Endothelial cell of umbilical vein (primary cell): ENCODE measurements at regions not wholly inside any gene's neighbourhood (a gene's known extent, or its start where the extent isn't known, plus 50 kb on each side); places are given as distances from the start of the nearest gene placed in this dataset.

ENCODE experiments used
- BruUV-seq: library from RNA; stranded (reverse); fragments of 400-500 nt; replicated peaks from 2 replicates; lab custom pipeline; 2021; lab: Mats Ljungman, UMichigan
- CTCF ChIA-PET: fragments of 300-600, 350-600 bp; sonication (Branson Sonifier 250); formaldehyde crosslinking; loops from one replicate; lab custom pipeline; 2021; ENCODE audit warnings: antibody characterized with exemption, inconsistent platforms; lab: Charles Lee
- POLR2A ChIA-PET: fragments of 300-600, 350-600 bp; sonication (Branson Sonifier 250); formaldehyde crosslinking; loops from one replicate; lab custom pipeline; 2021; ENCODE audit warnings: antibody characterized with exemption, inconsistent platforms; lab: Charles Lee
- DNase-seq: peaks from one replicate; pipeline ENCODE4 v3.0.0-alpha.2; 2011; ENCODE audit warnings: low read depth, low spot score
- FAIRE-seq: peaks from 2 replicates; lab custom pipeline; 2011; peaks lifted over from hg19 to GRCh38; lab: Jason Lieb, UNC
- H2AFZ ChIP-seq: 2 replicates; pipeline ENCODE4 v1.6.0; 2012; ENCODE audit warnings: low read depth, low read length, control low read depth, inconsistent platforms
- H3K27ac ChIP-seq: 2 replicates; pipeline ENCODE4 v1.5.1; 2011; ENCODE audit warnings: low read depth, mild to moderate bottlenecking, control low read depth, low read length, moderate library complexity; ENCODE audit not compliant: insufficient read depth
- H3K27me3 ChIP-seq, 2 experiments: 2 replicates each; pipeline versions ENCODE4 v1.6.0 to v1.6.1; 2011; ENCODE audit warnings: low read length in 2 of 2, mixed read lengths in 1 of 2; ENCODE audit not compliant: control insufficient read depth in 2 of 2, insufficient read depth in 2 of 2
- H3K36me3 ChIP-seq, 2 experiments: 2 replicates in 1 of 2; 3 replicates in 1 of 2; pipeline ENCODE4 v1.5.1; 2011; ENCODE audit warnings: low read length in 2 of 2, mild to moderate bottlenecking in 1 of 2, moderate library complexity in 1 of 2; ENCODE audit not compliant: control insufficient read depth in 2 of 2, insufficient read depth in 2 of 2; ENCODE audit errors: extremely low read depth in 1 of 2
- H3K4me1 ChIP-seq: 3 replicates; pipeline ENCODE4 v1.5.1; 2011; ENCODE audit warnings: mild to moderate bottlenecking, low read length; ENCODE audit not compliant: control insufficient read depth, insufficient read depth; ENCODE audit errors: extremely low read depth
- H3K4me2 ChIP-seq: 2 replicates; pipeline ENCODE4 v1.6.1; 2011; ENCODE audit warnings: low read length, control low read depth, mixed read lengths; ENCODE audit not compliant: insufficient read depth
- H3K4me3 ChIP-seq, 3 experiments: fragments of 200-600 bp in 1 of 3; sonication (generic), shearing (Covaris generic) in 1 of 3; replicated peaks in 1 of 3; 2 replicates each; pipeline ENCODE4 v1.5.1; 2011 to 2016; ENCODE audit warnings: control low read depth in 3 of 3, low read length in 3 of 3, mild to moderate bottlenecking in 2 of 3, inconsistent platforms in 1 of 3, low read depth in 1 of 3, moderate library complexity in 1 of 3; ENCODE audit not compliant: insufficient read depth in 1 of 3
- H3K79me2 ChIP-seq: 2 replicates; pipeline ENCODE4 v1.6.0; 2012; ENCODE audit warnings: low read length, inconsistent platforms; ENCODE audit not compliant: control insufficient read depth, insufficient read depth
- H3K9ac ChIP-seq: replicated peaks from 2 replicates; pipeline ENCODE3; 2011; ENCODE audit warnings: low read length, control low read depth; ENCODE audit not compliant: insufficient read depth; ENCODE audit errors: extremely low read depth
- H3K9me1 ChIP-seq: replicated peaks from 3 replicates; pipeline ENCODE4 v1.6.0; 2011; ENCODE audit warnings: mild to moderate bottlenecking, low read length; ENCODE audit not compliant: control insufficient read depth, insufficient read depth; ENCODE audit errors: extremely low read depth
- H3K9me3 ChIP-seq: replicated peaks from 2 replicates; pipeline ENCODE4 v1.5.1; 2012; ENCODE audit warnings: low read length, inconsistent platforms; ENCODE audit not compliant: control insufficient read depth, insufficient read depth
- H4K20me1 ChIP-seq: replicated peaks from 2 replicates; pipeline ENCODE3; 2011; ENCODE audit warnings: mild to moderate bottlenecking, low read length; ENCODE audit not compliant: control insufficient read depth, insufficient read depth; ENCODE audit errors: extremely low read depth
- EZH2 ChIP-seq: IDR thresholded peaks from 2 replicates; pipeline ENCODE4 v1.6.1; 2012; ENCODE audit warnings: borderline replicate concordance, low read depth, mild to moderate bottlenecking, moderate library complexity, low read length, inconsistent platforms; ENCODE audit not compliant: severe bottlenecking
- FOS ChIP-seq: IDR thresholded peaks from 2 replicates; pipeline ENCODE4 v1.6.1; 2011; ENCODE audit warnings: mild to moderate bottlenecking, low read length, moderate library complexity, borderline replicate concordance; ENCODE audit not compliant: insufficient read depth
- GATA2 ChIP-seq: IDR thresholded peaks from 2 replicates; pipeline ENCODE4 v1.7.0; 2011; ENCODE audit warnings: low read depth, mild to moderate bottlenecking, moderate library complexity, mixed read lengths, low read length; ENCODE audit not compliant: insufficient read length, insufficient read depth
- JUN ChIP-seq: IDR thresholded peaks from 2 replicates; pipeline ENCODE4 v1.6.1; 2011; ENCODE audit warnings: borderline replicate concordance, low read depth; ENCODE audit not compliant: insufficient read length, insufficient read depth
- MYC ChIP-seq: IDR thresholded peaks from one replicate; pipeline ENCODE4 v1.6.1; 2011; ENCODE audit warnings: mild to moderate bottlenecking, low read depth, low read length
- POLR2A ChIP-seq: IDR thresholded peaks from 2 replicates; pipeline ENCODE4 v1.6.1; 2012; ENCODE audit warnings: low read depth, mild to moderate bottlenecking, control low read depth, low read length
- POLR2AphosphoS5 ChIP-seq: IDR thresholded peaks from 2 replicates; pipeline ENCODE4 v1.6.1; 2012; ENCODE audit warnings: low read depth, mild to moderate bottlenecking, control low read depth, low read length, moderate library complexity; ENCODE audit not compliant: insufficient read depth
- dilution Hi-C: fragments of 300-500 bp; cut with MboI; formaldehyde crosslinking; loops from one replicate; pipeline ENCODE4 v1.15.0; 2019; ENCODE audit warnings: low sequenced_read_pairs; ENCODE audit not compliant: extremely low pct_ligation_motif_present
- intact Hi-C: fragments of 100-400 bp; cut with micrococcal nuclease; formaldehyde crosslinking; loops from one replicate; pipeline ENCODE4 v1.10.0; 2022
- TF ChIP-seq, protein P1 (sequence below): IDR thresholded peaks from 2 replicates; pipeline ENCODE4 v1.6.1; 2011; ENCODE audit not compliant: insufficient read depth, insufficient read length
- TF ChIP-seq, protein P2 (sequence below), 2 donors: IDR thresholded peaks; 1 replicate in 1 of 2; 2 replicates in 1 of 2; pipeline ENCODE4 v1.5.1; 2011; ENCODE audit warnings: low read length in 2 of 2, mild to moderate bottlenecking in 2 of 2, moderate library complexity in 2 of 2, control low read depth in 1 of 2, inconsistent platforms in 1 of 2, low read depth in 1 of 2; ENCODE audit not compliant: insufficient read depth in 1 of 2; ENCODE audit errors: extremely low read depth in 1 of 2

DNA sequence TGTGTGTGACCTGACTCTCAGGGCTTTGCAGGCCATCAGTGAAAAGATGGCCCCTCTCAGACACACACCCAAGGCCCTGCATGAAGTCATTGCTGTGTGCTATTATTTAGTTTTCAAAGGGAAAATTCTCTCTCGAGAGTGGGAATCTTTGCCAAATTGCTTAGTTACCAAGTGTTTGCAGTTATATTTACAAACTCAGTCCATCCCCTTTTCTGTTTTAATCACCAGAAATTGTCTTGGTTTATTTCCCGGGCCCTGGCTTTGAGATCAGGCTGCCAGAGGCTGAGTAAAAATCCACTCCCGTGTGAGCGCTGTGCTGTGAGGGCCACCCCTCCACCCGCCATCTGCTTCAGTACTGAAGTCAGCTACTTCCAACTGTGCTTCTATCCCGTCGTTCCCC is 163.1 kb downstream of the SOD2 start:
- Histone ChIP-seq H3K4me1 (no peaks in the 10 kb centered on the region), H3K27ac (no peak overlapping the region), H3K9me1 (no peaks in the 10 kb centered on the region), H4K20me1 (no peaks in the 10 kb centered on the region), H3K27me3 (no peaks in the 10 kb centered on the region), H3K9ac (no peak overlapping the region), H3K36me3 (no peaks in the 10 kb centered on the region), H3K79me2 (no peaks in the 10 kb centered on the region), H2AFZ (no peak overlapping the region), H3K4me3 (no peak overlapping the region), H3K9me3 (peaks cover 6% of the 10 kb centered on the region), H3K4me2 (no peak overlapping the region)
- TF ChIP-seq, protein P1, sequence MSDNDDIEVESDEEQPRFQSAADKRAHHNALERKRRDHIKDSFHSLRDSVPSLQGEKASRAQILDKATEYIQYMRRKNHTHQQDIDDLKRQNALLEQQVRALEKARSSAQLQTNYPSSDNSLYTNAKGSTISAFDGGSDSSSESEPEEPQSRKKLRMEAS = no peak
- TF ChIP-seq EZH2 (no peak), FOS (no peak), POLR2AphosphoS5 (no peak), POLR2A (no peak)
- BruUV-seq = no TSS peak
- FAIRE-seq (no peak), DNase-seq (no peak)
- POLR2A ChIA-PET = no interaction called here
- intact Hi-C loops (no loop called here), dilution Hi-C loops (no loop called here)
- CTCF ChIA-PET = no interaction called here

DNA sequence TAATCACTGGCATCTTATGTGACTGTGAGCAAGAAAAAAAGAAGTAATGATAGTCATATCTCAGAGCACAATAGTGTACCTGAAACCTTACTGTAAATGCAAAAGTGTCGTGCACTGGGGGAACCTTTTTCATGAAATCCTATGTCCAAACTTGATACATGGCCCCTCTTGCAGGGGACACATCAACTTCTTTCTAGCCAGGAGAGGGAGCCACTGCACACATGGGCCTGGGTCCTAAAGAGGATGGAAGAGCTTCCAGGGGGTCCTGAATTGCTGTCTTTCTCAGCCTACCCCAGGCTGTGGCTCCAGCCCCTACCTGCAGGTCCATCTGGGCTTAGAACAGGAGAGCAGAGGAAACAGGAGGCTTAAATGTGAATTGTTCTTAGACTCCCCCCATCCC is 165.7 kb downstream of the SOD2 start:
- POLR2A ChIA-PET = no interaction called here
- dilution Hi-C loops = no loop called here
- no peak overlapping the region for H3K4me3 ChIP-seq
- TF ChIP-seq FOS (no peak), JUN (no peak), MYC (no peak), POLR2AphosphoS5 (no peak), POLR2A (no peak), GATA2 (no peak), EZH2 (no peak)
- TF ChIP-seq, protein P2, sequence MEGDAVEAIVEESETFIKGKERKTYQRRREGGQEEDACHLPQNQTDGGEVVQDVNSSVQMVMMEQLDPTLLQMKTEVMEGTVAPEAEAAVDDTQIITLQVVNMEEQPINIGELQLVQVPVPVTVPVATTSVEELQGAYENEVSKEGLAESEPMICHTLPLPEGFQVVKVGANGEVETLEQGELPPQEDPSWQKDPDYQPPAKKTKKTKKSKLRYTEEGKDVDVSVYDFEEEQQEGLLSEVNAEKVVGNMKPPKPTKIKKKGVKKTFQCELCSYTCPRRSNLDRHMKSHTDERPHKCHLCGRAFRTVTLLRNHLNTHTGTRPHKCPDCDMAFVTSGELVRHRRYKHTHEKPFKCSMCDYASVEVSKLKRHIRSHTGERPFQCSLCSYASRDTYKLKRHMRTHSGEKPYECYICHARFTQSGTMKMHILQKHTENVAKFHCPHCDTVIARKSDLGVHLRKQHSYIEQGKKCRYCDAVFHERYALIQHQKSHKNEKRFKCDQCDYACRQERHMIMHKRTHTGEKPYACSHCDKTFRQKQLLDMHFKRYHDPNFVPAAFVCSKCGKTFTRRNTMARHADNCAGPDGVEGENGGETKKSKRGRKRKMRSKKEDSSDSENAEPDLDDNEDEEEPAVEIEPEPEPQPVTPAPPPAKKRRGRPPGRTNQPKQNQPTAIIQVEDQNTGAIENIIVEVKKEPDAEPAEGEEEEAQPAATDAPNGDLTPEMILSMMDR (IDR thresholded peaks at IDR 0.05; ENCODE audit: extremely low read depth in 1 of 2, insufficient read depth in 1 of 2, low read depth in 1 of 2, low read length in 2 of 2) = no peak
- TF ChIP-seq, protein P1 = no peak
- H2AFZ ChIP-seq = no peak overlapping the region
- no peak overlapping the region for H3K4me2 ChIP-seq
- H3K9ac ChIP-seq = no peak overlapping the region
- H3K36me3 ChIP-seq = no peaks in the 10 kb centered on the region
- H3K9me1 ChIP-seq = no peaks in the 10 kb centered on the region
- intact Hi-C loops = no loop called here
- no peaks in the 10 kb centered on the region for H3K79me2 ChIP-seq
- H3K4me1 ChIP-seq = no peaks in the 10 kb centered on the region
- no peak for FAIRE-seq
- no peaks in the 10 kb centered on the region for H3K27me3 ChIP-seq
- BruUV-seq = no TSS peak
- no peak for DNase-seq
- H3K27ac ChIP-seq = no peak overlapping the region
- H3K9me3 ChIP-seq = peaks cover 6% of the 10 kb centered on the region
- H4K20me1 ChIP-seq = no peaks in the 10 kb centered on the region
- CTCF ChIA-PET = no interaction called here
